ENCODE measurements at regions not wholly inside any gene's neighbourhood (a gene's known extent, or its start where the extent isn't known, plus 50 kb on each side); places are given as distances from the start of the nearest gene placed in this dataset.

GRCh38 chr6:56407883-56408410, 160.6 kb upstream of the COL21A1 start:
- TF ChIP-seq CTCF (IDR thresholded peaks at IDR 0.05), result no peak
- no peak for TF ChIP-seq ZFX (IDR thresholded peaks at IDR 0.05; ENCODE audit: borderline replicate concordance)

All from 22Rv1 (cell line).